Neural crest cell (in vitro differentiated cells): ENCODE measurements at regions not wholly inside any gene's neighbourhood (a gene's known extent, or its start where the extent isn't known, plus 50 kb on each side); places are given as distances from the start of the nearest gene placed in this dataset.

Experiments used
- DNase-seq: peaks from one replicate; pipeline ENCODE4 v3.0.0; 2021; ENCODE audit warnings: low read depth, mixed read lengths, low spot score
- H3K27ac Mint-ChIP-seq: one replicate; pipeline ENCODE4 v1.8.0; 2021; ENCODE audit warnings: mild to moderate bottlenecking, mixed read lengths; ENCODE audit not compliant: unreplicated experiment
- H3K27me3 Mint-ChIP-seq: 2 replicates; pipeline ENCODE4 v1.8.0; 2021; ENCODE audit warnings: low read depth, mild to moderate bottlenecking, mixed read lengths
- H3K36me3 Mint-ChIP-seq: 2 replicates; pipeline ENCODE4 v1.8.0; 2021; ENCODE audit warnings: low read depth, mild to moderate bottlenecking, mixed read lengths
- H3K4me1 Mint-ChIP-seq: 2 replicates; pipeline ENCODE4 v1.8.0; 2021; ENCODE audit warnings: mixed read lengths
- H3K4me3 Mint-ChIP-seq: one replicate; pipeline ENCODE4 v1.8.0; 2021; ENCODE audit warnings: mild to moderate bottlenecking, mixed read lengths
- H3K9me3 Mint-ChIP-seq: 2 replicates; pipeline ENCODE4 v1.8.0; 2021; ENCODE audit warnings: mixed read lengths
- TF ChIP-seq, protein P1 (sequence below): fragments of 200-600 bp; sonication (generic); conservative IDR thresholded peaks from 2 replicates; pipeline ENCODE4 v1.5.0; 2021; ENCODE audit warnings: antibody characterized with exemption, mild to moderate bottlenecking

DNA sequence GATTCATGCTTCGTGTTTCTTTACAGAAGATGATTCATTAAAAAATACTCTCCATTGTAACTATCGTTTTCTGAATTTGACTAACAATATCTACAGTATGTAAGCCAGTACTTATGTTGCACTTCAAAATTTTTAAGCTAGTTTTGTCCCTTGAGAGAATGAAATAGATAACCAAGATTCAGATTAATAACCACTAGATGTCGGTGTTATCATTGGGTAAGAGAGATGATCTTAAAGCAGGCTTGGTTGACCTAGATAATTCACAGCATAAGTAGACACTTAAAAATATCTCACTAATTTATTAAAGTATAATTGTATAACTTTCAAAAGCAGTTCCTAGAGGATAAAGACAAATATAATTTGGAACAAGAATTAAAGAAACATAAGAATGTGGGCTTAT is 430.9 kb downstream of the C4orf33 start:
- TF ChIP-seq, protein P1, sequence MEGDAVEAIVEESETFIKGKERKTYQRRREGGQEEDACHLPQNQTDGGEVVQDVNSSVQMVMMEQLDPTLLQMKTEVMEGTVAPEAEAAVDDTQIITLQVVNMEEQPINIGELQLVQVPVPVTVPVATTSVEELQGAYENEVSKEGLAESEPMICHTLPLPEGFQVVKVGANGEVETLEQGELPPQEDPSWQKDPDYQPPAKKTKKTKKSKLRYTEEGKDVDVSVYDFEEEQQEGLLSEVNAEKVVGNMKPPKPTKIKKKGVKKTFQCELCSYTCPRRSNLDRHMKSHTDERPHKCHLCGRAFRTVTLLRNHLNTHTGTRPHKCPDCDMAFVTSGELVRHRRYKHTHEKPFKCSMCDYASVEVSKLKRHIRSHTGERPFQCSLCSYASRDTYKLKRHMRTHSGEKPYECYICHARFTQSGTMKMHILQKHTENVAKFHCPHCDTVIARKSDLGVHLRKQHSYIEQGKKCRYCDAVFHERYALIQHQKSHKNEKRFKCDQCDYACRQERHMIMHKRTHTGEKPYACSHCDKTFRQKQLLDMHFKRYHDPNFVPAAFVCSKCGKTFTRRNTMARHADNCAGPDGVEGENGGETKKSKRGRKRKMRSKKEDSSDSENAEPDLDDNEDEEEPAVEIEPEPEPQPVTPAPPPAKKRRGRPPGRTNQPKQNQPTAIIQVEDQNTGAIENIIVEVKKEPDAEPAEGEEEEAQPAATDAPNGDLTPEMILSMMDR: no peak
- no peak for DNase-seq
- Mint-ChIP-seq H3K4me3 (no peak overlapping the region), H3K9me3 (peaks cover 3% of the 10 kb centered on the region), H3K27me3 (no peaks in the 10 kb centered on the region), H3K4me1 (no peaks in the 10 kb centered on the region), H3K36me3 (no peaks in the 10 kb centered on the region), H3K27ac (no peak overlapping the region)

DNA sequence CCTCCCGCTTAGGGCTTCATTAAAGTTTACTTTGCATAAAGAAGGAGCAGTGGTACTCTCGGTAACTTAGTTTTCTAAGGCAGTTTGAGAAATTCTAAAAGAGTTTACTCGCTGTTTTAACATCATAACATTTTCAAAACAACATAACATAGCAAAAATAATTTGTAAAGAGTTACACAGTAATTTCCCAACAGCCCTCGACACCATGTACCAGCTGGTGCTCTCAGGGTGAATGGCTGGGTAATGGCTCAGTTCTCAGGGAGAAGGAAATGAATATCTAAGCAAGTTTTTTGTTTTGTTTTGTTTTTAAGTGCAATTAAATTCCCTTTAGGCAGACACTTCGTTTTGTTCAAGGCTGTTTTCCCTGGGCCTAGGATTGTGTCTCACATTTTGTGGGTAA is 435.3 kb downstream of the C4orf33 start:
- Mint-ChIP-seq H3K4me3 (no peak overlapping the region), H3K27ac (no peak overlapping the region), H3K27me3 (no peaks in the 10 kb centered on the region), H3K4me1 (no peaks in the 10 kb centered on the region), H3K36me3 (no peaks in the 10 kb centered on the region), H3K9me3 (peaks cover 3% of the 10 kb centered on the region)
- no peak for DNase-seq
- TF ChIP-seq, protein P1: no peak

DNA sequence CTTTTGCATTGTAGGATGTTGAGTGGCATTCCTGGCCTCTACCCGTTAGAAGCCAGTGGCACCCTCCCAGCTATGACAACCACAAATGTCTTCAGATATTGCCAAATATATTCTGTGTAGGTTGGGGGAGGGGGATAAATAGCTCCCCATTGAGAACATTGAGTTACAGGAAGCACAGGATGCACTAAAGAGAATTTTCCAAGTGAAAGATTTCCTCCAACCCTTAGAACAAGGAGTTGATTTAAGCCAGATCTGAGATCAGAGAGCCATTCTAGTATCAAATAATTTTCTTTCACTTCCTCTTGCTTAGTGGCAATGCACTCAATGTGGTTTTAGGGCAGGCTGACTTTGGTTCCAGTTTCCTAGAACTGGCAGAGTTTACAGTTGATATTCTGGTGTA is 436.6 kb downstream of the C4orf33 start:
- no peaks in the 10 kb centered on the region for H3K4me1 Mint-ChIP-seq
- no peaks in the 10 kb centered on the region for H3K36me3 Mint-ChIP-seq
- TF ChIP-seq, protein P1: no peak
- peaks cover 3% of the 10 kb centered on the region for H3K9me3 Mint-ChIP-seq
- no peak for DNase-seq
- H3K27ac Mint-ChIP-seq: no peak overlapping the region
- no peaks in the 10 kb centered on the region for H3K27me3 Mint-ChIP-seq
- no peak overlapping the region for H3K4me3 Mint-ChIP-seq

DNA sequence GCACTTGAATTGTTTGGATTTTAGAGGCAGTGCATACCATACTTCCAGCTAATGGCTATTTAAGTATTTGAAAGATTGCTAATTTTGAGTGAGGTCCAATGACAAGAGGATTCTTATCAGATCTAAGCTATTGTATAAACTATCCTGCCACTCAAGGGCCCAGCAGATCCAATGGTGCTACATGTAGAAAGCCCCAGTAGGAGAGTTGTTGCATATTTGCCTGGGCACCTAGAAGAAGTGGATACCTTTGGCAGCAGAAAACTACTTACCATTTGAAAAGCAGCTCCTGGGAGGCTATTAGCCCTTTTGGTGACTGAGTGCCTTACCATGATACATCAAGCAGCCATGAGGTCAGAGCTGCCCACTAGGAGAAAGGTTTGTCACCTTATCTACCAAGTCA is 447.3 kb downstream of the C4orf33 start:
- no peak for DNase-seq
- H3K4me3 Mint-ChIP-seq: no peak overlapping the region
- H3K27me3 Mint-ChIP-seq: no peaks in the 10 kb centered on the region
- no peaks in the 10 kb centered on the region for H3K36me3 Mint-ChIP-seq
- H3K27ac Mint-ChIP-seq: no peak overlapping the region
- H3K9me3 Mint-ChIP-seq: peaks cover 3% of the 10 kb centered on the region
- no peaks in the 10 kb centered on the region for H3K4me1 Mint-ChIP-seq
- TF ChIP-seq, protein P1: no peak

DNA sequence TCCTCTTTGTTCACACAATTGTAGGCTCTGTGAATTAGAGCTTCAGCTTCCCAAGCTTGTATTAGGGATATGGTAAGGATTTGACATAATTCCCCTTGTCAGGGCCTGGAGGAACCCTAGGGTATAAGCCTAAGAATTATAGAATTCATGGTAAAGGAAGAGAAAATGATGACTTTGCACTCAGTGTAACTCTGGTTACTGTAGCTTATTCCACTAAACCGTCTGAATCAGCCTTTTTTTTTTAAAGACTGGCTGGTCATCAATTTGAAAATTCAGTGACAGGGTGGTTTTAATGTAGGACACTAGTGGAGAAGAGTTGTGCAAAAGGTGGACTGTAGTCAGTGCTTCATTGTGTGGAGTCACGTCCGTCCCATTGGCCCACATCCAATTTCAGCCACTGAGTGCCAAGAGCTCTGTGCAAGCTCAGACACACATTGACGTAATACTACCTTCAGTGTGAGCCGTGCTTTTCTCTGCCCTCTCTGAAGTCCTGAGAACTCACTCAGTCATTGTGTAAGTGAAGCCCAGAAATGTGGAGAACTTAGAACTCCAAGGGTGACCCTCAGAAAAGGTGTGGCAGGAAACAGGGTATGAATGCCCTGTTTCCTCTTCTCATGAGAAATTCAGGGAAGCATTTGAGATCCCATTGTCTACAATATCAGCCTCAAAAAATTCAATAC is 449.8 kb downstream of the C4orf33 start:
- Mint-ChIP-seq H3K4me3 (no peak overlapping the region), H3K4me1 (peaks cover 10% of the 10 kb centered on the region), H3K9me3 (peaks cover 3% of the 10 kb centered on the region), H3K36me3 (no peaks in the 10 kb centered on the region), H3K27me3 (no peaks in the 10 kb centered on the region), H3K27ac (no peak overlapping the region)
- DNase-seq: no peak
- TF ChIP-seq, protein P1: no peak
